GM18507 (cell line): ENCODE measurements at regions not wholly inside any gene's neighbourhood (a gene's known extent, or its start where the extent isn't known, plus 50 kb on each side); places are given as distances from the start of the nearest gene placed in this dataset.
"Not testable (repeated sequence)": the region's sequence is repeated elsewhere in the genome, so short reads cannot be mapped to it uniquely, and the experiment has no call there.

Experiments used
- DNase-seq: peaks from one replicate; pipeline ENCODE4 v3.0.0; 2011; ENCODE audit warnings: low read depth; ENCODE audit not compliant: insufficient read length; ENCODE audit errors: extremely low spot score
- FAIRE-seq: peaks from 2 replicates; lab custom pipeline; 2011; peaks lifted over from hg19 to GRCh38; lab: Jason Lieb, UNC

DNA sequence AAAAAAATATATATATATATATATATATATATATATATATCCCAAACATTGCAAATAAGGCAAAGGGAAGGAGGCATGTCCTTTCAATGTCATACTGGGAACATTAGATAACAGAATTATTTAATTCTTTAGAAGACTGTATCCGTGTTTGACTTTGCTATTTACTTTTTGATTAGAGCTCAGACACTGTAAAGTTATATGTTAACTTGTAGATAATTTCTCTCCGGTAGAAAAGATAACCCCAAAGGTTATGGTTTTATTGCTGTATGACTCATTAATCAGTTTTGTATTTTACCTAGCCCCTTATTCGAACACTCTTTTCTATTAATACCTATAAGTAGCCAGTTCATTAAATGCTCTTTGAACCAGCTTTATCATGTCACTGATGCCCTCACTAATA is 150.6 kb upstream of the DUSP21 start:
- no peak for DNase-seq
- no peak for FAIRE-seq

DNA sequence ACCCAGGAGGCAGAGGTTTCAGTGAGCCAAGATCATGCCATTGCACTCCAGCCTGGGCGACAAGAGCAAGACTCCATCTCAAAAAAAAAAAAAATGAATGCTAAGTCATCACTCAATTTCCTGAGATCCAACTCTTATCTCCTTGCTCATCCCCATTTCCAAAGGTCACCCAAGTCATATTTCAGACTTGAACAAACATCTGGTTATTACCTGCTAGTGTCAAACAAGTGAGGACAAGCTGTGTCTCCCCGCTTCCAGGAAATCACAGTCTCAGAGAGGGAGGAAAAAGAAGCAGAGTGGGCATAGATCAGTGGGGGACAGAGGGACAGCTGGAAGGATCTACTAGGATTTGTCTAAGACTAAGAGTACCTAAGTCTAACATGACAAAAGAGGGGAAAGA is 147.5 kb upstream of the FUNDC1 start:
- no peak for DNase-seq
- no peak for FAIRE-seq

DNA sequence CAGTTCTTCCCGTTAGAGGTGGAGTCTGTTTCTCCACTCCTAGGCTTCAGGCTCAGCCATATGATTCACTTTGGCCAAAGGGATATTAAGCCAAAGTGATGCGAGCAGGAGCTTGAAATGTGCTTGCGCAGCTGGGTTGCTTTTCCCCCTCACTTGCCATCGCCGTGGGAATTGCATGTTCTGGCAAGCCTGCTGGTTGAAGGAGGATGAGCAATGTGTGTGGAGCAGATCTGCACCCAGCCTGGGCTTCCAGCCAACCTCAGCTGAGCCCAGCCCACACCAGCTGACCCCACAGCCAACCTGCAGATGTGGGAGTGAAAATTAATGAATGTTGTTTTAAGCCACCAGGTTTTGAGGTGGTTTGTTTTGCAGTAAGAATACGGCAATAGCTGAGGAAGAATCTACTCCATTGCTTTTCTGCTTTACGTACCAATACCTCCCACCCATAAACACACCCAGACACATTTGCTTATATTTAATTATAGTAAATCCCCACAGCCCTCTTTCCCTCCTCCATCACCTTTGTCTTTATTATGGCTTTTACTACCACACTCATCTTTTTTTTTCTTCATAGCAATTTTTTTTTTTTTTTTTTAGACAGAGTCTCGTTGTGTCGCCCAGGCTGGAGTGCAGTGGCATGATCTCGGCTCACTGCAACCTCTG is 132.8 kb upstream of the FUNDC1 start:
- no peak for FAIRE-seq
- DNase-seq: no peak

DNA sequence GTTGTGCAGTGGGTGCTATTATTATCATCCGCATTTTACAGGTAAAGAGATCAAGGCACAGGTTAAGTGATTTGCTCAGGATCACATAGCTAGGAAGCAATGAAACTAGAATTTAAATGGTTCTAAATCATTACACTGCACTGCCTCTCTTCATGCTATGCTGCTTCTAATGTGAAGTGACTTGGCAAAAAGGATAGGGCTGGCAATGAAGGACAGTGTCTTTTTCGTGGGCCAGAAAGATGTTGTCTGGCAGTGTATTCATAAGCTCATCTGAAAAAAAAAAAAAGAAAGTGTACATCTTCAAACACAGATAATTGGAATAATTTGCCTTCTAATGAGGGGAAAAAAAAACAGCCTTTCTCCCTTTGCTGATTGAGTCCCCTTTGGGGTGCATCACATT is 132.2 kb upstream of the FUNDC1 start:
- no peak for FAIRE-seq
- DNase-seq: no peak

DNA sequence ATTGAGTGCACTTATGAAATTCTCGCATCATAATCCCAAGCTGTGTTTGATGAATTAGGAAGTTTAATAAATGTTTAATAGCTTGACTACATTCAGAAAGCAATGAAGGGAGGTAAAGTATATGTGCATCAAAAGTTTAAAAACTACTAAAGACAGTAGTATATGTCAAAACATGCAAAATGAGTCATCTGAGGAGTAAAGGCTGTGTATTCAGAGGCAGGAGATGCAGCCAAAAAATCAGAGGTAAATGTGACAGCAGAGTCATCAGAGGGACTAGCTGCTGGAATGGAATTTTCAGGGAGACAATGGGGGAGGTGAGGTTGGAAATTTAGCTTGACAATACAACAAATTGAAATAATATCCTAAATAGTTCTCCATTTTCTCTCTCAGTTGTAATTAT is 127.0 kb upstream of the FUNDC1 start:
- no peak for FAIRE-seq
- DNase-seq: no peak

DNA sequence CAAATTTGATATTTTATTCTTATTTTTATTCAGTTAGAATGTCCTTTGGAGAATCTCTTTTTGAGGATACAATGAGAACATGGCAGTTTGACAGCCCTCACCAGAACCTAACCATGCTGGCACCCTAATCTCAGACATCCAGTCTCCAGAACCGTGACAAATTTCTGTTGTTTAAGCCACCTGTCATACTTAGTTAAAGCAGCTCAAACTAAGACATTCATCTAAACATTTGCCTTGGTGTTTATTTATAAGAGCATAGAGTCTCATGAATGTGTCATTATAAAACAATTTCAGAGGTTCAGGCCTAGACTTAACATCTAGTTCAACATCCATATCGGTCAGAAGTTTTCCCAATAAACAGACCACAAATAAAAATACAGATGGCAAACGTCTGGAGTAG is 125.1 kb upstream of the FUNDC1 start:
- FAIRE-seq (no peak), DNase-seq (no peak)

DNA sequence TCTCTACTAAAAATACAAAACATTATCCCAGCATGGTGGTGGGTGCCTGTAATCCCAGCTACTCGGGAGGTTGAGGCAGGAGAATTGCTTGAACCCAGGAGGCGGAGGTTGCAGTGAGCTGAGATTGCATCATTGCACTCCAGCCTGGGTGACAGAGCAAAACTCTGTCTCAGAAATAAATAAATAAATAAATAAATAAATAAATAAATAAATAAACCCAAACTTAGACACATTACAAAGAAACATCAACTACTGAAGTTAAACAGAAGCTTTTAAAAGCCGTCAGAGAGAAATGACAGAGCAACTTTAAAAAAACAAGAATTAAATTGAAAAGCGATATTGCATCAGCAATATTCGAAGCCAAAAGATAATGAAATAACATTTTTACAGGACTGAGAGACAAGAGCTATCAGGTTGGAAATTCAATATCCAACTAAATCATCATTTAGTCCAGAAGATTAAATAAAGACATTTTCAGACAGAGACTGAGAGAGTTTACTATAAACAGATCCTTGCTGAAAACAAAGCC is 115.1 kb upstream of the FUNDC1 start:
- DNase-seq, FAIRE-seq: not testable (repeated sequence)

DNA sequence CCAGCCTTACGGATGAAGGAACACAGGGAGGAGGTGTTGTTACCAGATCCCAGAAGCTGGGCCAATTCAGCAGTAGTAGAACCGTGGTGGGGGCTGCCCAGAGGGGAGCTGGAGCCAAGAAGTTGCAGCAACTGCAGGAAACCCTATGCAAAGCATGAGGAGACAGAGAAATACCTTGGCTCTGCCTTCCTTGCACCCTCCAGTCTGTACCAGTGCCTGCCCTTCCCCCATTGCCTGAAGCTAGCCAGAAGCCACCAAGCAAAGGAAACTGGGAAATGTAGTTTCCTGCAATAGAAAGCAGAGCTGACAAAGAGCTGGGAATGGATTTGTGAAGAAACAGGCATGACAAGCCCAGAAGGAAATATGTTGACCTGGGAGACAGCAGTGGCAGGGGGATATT is 108.7 kb upstream of the FUNDC1 start:
- FAIRE-seq (no peak), DNase-seq (no peak)

DNA sequence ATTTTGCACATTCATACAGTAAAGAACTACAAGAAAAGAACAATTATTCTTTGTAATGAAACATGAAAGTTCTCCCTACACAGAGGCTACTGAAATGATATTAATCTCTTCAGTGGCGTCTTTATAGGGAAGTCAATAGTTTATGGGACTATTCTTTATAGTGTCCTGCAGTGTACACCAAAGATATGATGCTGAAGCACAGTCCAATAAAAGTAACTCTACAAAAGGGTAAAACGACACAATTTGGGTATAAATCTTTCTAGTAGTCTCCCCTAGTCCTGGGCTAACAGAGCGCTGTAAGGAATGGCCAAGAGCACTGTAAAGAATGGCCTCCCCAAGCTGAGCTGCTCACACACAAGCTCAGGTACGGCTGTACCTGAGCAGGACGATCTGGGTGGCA is 101.1 kb upstream of the FUNDC1 start:
- DNase-seq (no peak), FAIRE-seq (no peak)

DNA sequence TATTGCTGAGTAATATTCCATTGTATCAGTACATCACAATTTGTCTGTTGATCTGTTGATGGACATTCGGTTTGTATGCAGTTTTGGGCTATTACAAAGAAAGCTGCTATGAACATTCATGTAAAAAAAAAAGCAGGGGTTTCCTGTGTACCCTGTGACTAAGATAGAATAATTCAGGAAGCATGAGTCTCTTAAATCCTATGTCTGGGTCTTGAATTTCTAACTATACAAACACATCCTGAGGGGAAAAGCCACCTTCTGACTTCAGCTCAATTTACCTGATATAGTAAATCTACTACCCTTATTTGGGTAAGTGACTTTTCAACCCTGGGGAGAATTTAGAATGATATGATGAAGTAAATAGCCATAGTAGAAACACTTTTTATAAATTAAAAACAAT is 94.6 kb upstream of the FUNDC1 start:
- DNase-seq: no peak
- no peak for FAIRE-seq

DNA sequence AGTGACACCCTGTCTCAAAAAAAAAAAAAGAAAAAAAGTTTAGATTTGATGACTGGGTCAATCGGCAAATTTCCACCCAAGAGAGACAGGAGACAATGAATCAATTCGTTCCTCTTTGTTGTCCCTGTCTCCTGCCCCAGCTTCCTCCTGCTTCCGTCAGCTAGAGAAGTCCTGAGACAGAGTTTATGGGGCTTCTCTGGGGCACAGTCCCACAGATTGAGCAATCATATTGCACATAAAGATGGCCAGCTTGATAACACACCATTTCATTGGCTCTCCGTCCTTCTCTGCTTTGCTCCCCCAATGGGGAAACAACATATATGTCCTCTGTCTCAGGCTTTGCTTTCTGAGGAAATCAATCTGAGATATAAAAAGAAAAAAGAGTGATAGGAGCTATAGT is 78.4 kb upstream of the FUNDC1 start:
- FAIRE-seq (no peak), DNase-seq (no peak)

DNA sequence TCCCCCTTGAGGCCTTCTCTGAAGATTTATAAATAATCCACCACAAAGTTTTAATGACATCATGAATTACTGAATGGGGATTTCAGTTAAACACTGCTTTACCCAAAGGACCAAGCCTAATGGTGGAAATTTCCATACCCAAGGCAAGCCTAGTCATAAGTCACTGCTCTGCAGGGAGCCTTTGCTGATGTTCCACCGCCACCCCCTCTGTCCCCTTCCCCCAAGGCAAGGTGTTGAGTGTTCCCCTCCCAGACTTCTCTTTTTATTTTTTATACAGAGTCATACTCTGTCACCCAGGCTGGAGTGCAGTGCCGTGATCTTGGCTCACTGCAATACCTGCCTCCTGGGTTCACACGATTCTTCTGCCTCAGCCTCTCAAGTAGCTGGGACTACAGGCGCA is 76.4 kb upstream of the FUNDC1 start:
- FAIRE-seq: no peak
- no peak for DNase-seq

DNA sequence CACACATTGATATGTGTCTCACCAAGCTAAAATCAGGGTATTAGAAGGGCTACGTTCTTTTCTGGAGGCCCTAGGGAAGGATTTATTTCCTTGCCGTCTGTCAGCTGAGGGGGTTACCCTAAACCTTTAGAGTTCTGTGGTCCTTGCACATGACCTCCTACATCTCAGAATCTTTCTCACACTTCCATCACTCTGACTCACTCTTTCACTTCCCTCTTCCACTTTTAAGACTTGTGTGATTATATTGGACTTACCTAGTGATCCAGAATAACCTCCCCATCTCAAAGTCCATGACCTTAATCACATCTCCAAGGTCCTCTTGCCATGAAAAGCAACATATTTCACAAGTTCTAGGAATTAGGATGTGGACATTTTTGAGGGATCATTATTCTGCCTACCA is 53.6 kb upstream of the FUNDC1 start:
- no peak for DNase-seq
- FAIRE-seq: peak; percentile 76
